Jurkat, Clone E6-1 (cell line): ENCODE measurements at regions not wholly inside any gene's neighbourhood (a gene's known extent, or its start where the extent isn't known, plus 50 kb on each side); places are given as distances from the start of the nearest gene placed in this dataset.
A peak's percentile ranks its signal among the peaks of the same experiment; 100 is the strongest.
"Not testable (repeated sequence)": the region's sequence is repeated elsewhere in the genome, so short reads cannot be mapped to it uniquely, and the experiment has no call there.

Experiments used
- DNase-seq: peaks from one replicate; pipeline ENCODE4 v3.0.0-alpha.2; 2011; ENCODE audit warnings: low read depth, low spot score
- H3K4me3 ChIP-seq: 2 replicates; pipeline ENCODE4 v1.5.1; 2011; ENCODE audit warnings: mild to moderate bottlenecking, low read length, control low read depth, moderate library complexity

- H3K4me3 ChIP-seq = no peak overlapping the region
- no peak for DNase-seq
Measured at GRCh38 chr5:13378091-13378490, 566.4 kb downstream of the DNAH5 start.

GRCh38 chr5:13359344-13359743, 585.1 kb downstream of the DNAH5 start:
- no peak for DNase-seq
- no peak overlapping the region for H3K4me3 ChIP-seq

- H3K4me3 ChIP-seq = no peak overlapping the region
- DNase-seq = no peak
Measured at GRCh38 chr5:13358342-13358741, 586.1 kb downstream of the DNAH5 start.

GRCh38 chr5:13357929-13358328, 586.6 kb downstream of the DNAH5 start:
- no peak for DNase-seq
- no peak overlapping the region for H3K4me3 ChIP-seq

- DNase-seq = no peak
- no peak overlapping the region for H3K4me3 ChIP-seq
Measured at GRCh38 chr5:13356226-13356625, 588.3 kb downstream of the DNAH5 start.

GRCh38 chr5:13354611-13355010, 589.9 kb downstream of the DNAH5 start:
- no peak overlapping the region for H3K4me3 ChIP-seq
- DNase-seq = peak; percentile 28

- no peak for DNase-seq
- no peak overlapping the region for H3K4me3 ChIP-seq
Measured at GRCh38 chr5:13350767-13351166, 593.7 kb downstream of the DNAH5 start.

GRCh38 chr5:13348568-13348967, 595.9 kb downstream of the DNAH5 start:
- no peak for DNase-seq
- H3K4me3 ChIP-seq = no peak overlapping the region

- no peak for DNase-seq
- no peak overlapping the region for H3K4me3 ChIP-seq
Measured at GRCh38 chr5:13346401-13346800, 598.1 kb downstream of the DNAH5 start.

GRCh38 chr5:13339093-13339492, 605.4 kb downstream of the DNAH5 start:
- no peak for DNase-seq
- no peak overlapping the region for H3K4me3 ChIP-seq

- not testable (repeated sequence) for DNase-seq
Measured at GRCh38 chr5:13335026-13335425, 609.5 kb downstream of the DNAH5 start.

GRCh38 chr5:13331585-13331984, 612.9 kb downstream of the DNAH5 start:
- no peak overlapping the region for H3K4me3 ChIP-seq
- DNase-seq = no peak

More at GRCh38 chr5:13335026-13335425, 609.5 kb downstream of the DNAH5 start:
- not testable (repeated sequence) for H3K4me3 ChIP-seq

GRCh38 chr5:13328316-13328715, 616.2 kb downstream of the DNAH5 start:
- H3K4me3 ChIP-seq = no peak overlapping the region
- no peak for DNase-seq

GRCh38 chr5:13325765-13326164, 618.7 kb downstream of the DNAH5 start:
- H3K4me3 ChIP-seq = no peak overlapping the region
- DNase-seq = no peak

GRCh38 chr5:13322769-13323168, 621.7 kb downstream of the DNAH5 start:
- no peak for DNase-seq
- H3K4me3 ChIP-seq = no peak overlapping the region

GRCh38 chr5:13317654-13318053, 626.8 kb downstream of the DNAH5 start:
- DNase-seq = no peak
- H3K4me3 ChIP-seq = no peak overlapping the region

GRCh38 chr5:13316176-13316575, 628.3 kb downstream of the DNAH5 start:
- H3K4me3 ChIP-seq = no peak overlapping the region
- no peak for DNase-seq

- no peak for DNase-seq
- no peak overlapping the region for H3K4me3 ChIP-seq
Measured at GRCh38 chr5:13307480-13307879, 637.0 kb downstream of the DNAH5 start.

GRCh38 chr5:13303445-13303844, 641.0 kb downstream of the DNAH5 start:
- no peak for DNase-seq
- H3K4me3 ChIP-seq = no peak overlapping the region

GRCh38 chr5:13278811-13279210, 665.7 kb downstream of the DNAH5 start:
- no peak overlapping the region for H3K4me3 ChIP-seq
- no peak for DNase-seq

- peak; percentile 1 for DNase-seq
Measured at GRCh38 chr5:13278148-13278547, 666.3 kb downstream of the DNAH5 start.

GRCh38 chr5:13276156-13276555, 668.3 kb downstream of the DNAH5 start:
- no peak overlapping the region for H3K4me3 ChIP-seq
- no peak for DNase-seq

More at GRCh38 chr5:13278148-13278547, 666.3 kb downstream of the DNAH5 start:
- no peak overlapping the region for H3K4me3 ChIP-seq
